ENCODE measurements at regions not wholly inside any gene's neighbourhood (a gene's known extent, or its start where the extent isn't known, plus 50 kb on each side); places are given as distances from the start of the nearest gene placed in this dataset.

DNA sequence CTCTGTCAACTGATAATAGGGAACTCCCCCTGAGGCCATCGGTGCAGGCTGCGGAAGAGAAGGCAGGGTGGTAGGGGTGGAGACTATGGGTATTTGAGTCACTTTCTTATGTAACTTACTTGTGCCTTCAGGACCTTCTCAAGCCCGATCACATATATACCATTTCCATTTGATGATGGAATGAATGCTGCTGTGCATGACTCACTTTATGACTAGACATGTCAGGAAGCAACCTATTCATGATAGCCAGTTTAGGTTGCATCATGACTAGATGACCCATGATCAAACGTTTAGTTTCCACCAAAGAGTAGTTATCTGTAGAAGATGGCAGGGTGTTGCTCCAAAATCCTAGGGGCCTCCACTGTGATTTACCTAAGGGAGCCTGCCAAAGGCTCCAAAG is 435.5 kb downstream of the DTHD1 start:
- no peak for DNase-seq (ENCODE audit: low read depth)

- DNase-seq (ENCODE audit: low read depth) = no peak
These were observed 438.0 kb downstream of the DTHD1 start for GRCh38 chr4:36719425-36719824.

DNA sequence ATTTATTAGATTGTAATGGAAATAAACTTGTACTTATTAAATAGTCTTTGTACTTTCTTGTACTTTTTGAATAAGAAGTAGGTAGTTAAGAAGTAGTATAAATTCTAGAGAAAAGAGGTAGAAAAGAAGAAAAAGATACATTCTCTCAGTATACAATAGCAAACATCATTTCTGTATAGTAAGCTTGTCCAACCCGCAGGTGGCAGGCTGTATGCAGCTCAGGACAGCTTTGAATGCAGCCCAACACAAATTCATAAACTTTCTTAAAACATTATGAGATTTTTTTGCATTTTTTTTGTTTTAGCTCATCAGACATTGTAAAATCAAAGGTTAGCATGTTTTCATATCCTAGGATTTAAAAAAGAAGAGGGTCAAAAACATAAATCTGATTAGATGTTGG is 441.6 kb downstream of the DTHD1 start:
- no peak for DNase-seq (ENCODE audit: low read depth)

DNA sequence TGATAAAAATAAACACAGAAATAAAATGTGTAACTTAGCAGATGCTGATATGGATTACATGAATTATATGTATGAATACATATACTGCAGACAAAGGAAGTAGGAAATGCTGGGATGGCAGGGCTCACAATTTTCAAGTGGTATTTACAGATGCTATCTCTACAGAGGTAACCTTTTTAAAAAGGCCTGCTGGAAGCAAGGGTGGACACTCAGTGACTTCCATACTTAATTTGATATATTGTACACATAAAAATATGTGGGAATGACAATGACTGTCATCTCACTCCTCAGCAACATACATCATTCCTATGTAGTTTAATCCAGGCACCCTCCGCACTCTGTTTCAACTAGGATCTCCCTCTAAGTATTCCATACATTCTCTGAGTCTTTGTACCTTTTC is 452.9 kb downstream of the DTHD1 start:
- DNase-seq (ENCODE audit: low read depth) = no peak

- DNase-seq (ENCODE audit: low read depth) = no peak
These were observed 456.3 kb downstream of the DTHD1 start for GRCh38 chr4:36737691-36738090.

DNA sequence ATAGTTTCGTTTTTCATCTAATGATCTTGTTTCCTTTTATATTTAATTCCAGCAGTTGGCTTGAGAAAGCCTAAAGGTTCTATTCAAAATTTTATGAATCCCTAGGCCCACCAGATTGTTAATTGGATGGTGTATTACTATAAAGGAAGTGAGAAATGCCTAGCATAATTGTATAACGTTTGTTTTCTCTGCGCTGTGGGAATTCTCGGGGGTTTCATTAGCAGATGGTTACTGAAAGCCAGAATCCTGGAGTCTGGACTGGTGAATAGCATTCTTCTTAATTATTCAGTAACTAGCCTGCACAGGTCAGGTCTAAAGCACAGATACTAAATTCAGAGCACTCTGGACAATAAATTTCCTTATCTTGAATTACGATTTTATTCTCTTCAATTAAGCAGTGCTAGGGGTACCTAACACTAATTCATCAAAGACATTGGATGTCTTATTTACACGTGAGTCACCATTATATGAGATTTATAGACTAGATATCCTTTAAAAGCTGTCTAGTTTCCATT is 459.4 kb downstream of the DTHD1 start:
- DNase-seq (ENCODE audit: low read depth) = no peak

DNA sequence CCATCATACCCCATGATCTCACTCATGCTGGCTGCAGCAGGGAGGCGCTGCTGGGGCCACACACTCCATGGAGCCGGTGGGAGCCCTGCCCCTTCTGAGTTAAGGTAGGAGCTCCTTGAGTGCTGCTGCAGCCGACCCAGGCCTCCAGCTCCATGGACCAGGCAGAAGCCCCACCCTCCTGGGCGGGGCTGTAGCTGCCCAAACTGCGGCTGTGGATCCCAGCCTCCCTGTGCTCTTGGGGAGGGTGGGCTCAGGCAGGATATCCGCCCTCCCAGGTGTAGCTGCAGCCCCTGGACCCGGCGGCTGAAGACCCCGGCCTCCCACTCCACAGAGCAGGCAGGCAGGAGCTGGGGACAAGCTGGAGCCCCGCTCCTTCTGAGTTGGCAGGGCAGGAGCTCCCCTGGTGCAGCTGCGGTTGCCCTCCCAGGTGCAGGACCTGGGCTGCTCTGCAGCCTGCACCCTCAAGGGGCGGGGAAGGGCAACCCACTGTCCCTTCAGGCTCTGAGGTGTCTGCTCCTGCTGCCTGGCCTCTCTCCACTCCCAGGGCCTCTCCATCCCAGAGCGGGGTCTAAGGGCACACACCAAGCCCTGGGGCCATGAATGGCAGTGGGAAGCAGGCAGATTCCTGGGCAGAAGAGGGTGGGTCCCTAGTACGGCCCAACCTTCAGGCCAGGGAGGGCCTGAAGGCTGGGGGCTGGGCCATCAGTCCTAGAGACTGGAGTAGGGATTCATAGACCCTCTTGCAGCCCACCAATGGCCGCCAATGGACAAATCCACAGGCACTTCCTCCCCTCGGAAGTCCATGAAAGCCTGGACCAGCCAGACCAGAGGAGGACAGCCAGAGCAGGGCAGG is 466.1 kb downstream of the DTHD1 start:
- no peak for DNase-seq (ENCODE audit: low read depth)

- no peak for DNase-seq (ENCODE audit: low read depth)
These were observed 471.6 kb downstream of the DTHD1 start for GRCh38 chr4:36753048-36753447.

- no peak for DNase-seq (ENCODE audit: low read depth)
These were observed 476.3 kb downstream of the DTHD1 start for GRCh38 chr4:36757580-36758311.

DNA sequence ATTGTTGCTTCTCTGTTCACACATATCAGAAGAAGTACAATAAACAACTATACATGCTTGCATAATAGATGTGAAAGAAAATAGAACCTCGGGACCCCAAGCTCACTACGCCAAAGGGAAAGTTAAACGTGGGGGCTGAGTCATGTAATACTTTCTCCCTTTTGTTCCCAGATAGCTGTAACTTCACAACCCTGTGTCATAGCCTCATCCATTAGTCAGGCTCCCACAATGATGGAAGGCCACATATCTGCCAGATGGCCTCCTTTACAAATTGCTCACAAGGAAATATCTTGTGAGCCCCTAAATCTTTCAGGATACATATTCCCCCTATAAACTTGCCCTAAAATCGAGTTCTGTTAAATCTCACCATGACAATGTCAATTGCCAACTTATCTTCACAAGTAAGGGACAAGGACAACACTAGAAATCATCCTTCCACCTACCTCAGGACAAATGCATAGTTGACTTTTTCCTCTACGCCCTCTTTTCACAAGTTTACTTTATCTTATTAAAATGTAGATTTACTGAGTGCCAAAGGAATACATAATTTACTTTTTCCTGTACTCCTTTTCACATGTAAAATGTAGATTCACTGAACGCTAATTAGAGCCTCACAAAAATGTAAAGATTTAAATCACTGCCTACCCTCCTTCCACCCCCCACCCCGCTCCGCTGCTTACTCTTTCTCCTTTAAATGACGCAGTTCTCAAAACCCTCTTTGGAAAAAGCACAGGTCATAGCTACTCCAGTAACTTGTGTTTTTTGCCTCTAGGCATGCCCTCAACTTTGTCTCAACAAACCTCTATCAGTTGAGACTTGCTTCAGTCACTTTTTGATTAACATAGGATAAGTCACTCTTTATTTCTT is 477.1 kb downstream of the DTHD1 start:
- no peak for DNase-seq (ENCODE audit: low read depth)

DNA sequence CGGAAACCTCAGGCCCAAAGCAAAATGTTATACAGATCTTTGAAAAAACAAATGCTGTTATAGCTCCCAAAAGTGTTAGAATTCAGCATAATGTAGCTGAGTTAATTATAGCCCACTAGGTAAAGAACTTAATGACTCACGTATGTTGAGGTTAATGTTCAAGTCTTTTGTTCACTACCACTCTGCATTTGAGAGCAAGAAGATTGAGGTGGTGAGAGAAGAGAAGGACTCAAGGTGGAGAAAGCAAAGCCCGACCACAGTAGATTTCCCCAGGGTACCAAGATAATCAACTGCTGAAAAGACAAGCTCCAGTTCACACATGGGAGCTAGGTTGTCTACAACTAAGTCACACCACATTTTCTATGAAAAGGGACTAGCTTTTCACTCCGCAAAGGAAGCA is 480.2 kb downstream of the DTHD1 start:
- no peak for DNase-seq (ENCODE audit: low read depth)

- DNase-seq (ENCODE audit: low read depth) = no peak
These were observed 480.7 kb upstream of the NWD2 start for GRCh38 chr4:36763814-36764213.

GRCh38 chr4:36767596-36767995 is 476.9 kb upstream of the NWD2 start:
- no peak for DNase-seq (ENCODE audit: low read depth)

DNA sequence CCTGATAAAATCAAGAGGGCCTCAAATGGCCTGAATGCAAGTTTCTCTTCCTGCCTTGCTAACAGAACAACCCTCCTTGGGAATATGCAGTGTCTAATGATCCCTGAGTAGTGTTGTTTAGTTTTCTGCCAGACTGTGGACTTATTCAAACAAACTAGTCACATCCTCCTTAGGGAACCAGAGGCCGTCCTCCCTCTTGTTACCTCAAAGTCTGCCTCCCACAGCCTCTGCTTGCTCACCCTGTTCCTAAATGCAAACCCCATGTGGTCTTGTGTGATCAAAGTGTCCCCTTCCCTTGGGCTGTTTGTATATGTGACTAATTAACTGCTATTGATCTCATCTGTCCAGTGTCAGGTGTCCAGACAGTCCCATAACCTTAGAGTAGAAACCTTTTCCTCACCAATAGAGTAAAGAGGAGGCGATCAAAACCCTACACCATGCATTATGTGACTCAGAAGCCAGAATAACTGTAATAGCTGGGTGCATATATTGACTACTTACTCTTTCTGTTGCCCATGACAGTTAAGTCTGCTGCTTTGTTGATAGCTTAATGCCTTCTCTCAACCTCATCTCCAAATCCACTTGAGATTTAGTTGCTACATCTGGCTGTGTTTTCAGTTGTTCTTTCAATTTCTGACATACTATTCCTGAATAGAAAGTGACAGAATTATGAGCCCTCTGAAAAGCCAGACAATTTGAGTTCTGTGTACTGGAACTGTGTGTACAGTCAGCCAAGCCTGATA is 473.0 kb upstream of the NWD2 start:
- no peak for DNase-seq (ENCODE audit: low read depth)

- no peak for DNase-seq (ENCODE audit: low read depth)
These were observed 472.4 kb upstream of the NWD2 start for GRCh38 chr4:36772154-36772516.

DNA sequence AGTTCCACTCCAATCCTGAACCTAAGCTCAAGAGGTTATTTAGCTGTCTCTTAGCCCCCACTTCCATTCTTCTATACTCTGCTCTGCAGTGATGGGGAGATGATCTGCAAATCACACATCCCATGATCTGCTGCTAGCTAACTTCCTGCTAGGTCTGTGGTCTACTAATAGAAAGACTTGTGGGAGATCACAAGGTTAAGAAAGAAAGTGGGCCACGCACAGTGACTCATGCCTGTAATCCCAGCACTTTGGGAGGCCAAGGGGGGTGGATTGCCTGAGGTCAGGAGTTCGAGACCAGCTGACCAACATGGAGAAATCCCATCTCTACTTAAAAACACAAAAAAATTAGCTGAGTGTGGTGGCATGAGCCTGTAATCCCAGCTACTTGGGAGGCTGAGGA is 471.1 kb upstream of the NWD2 start:
- no peak for DNase-seq (ENCODE audit: low read depth)

GRCh38 chr4:36775544-36775943 is 469.0 kb upstream of the NWD2 start:
- DNase-seq (ENCODE audit: low read depth) = no peak

DNA sequence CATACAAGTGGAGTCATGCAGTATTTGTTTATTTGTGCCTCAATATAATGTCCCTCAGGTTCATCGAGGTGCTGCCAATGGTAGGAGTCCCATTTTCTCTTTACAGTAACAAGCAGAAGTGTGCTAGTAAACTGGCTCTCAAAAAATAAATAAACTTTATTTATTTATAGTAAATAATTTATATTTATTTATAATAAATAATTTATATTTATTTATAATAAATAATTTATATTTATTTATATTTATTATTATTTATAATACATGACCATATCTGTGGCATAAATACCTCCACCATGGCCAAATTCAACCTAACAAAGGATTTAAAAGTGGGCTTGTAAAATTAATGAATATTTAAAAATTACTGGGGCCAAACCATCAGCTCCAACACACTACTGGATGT is 464.9 kb upstream of the NWD2 start:
- no peak for DNase-seq (ENCODE audit: low read depth)

- no peak for DNase-seq (ENCODE audit: low read depth)
These were observed 458.6 kb upstream of the NWD2 start for GRCh38 chr4:36785973-36786372.

GRCh38 chr4:36786519-36786918 is 458.0 kb upstream of the NWD2 start:
- no peak for DNase-seq (ENCODE audit: low read depth)

- DNase-seq (ENCODE audit: low read depth) = no peak
These were observed 449.8 kb upstream of the NWD2 start for GRCh38 chr4:36794716-36795115.

DNA sequence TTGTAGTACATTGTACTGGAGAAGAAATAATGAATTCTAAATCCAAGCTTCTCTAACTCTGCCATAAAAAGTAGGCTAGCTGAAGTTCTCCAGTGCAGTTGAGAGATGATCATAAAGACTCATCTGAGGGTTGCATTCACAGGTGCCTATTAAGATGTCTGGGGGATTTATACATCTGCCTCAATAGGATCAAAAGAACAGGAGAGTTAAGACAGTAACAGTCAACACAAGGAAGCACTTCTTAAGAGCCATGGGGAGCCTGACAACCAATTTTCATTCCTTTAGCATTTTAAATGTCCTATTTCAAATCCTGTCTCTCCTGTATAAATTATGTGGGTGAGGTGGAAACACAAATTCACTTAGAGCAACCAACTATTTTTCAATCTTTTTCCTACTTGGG is 432.4 kb upstream of the NWD2 start:
- DNase-seq (ENCODE audit: low read depth) = no peak
